GM12878 (cell line): ENCODE measurements at regions not wholly inside any gene's neighbourhood (a gene's known extent, or its start where the extent isn't known, plus 50 kb on each side); places are given as distances from the start of the nearest gene placed in this dataset.

Source experiments
- CBX3 ChIP-seq: fragments of 200-600 bp; sonication (generic); IDR thresholded peaks from 2 replicates; pipeline ENCODE4 v1.6.1; 2016; ENCODE audit warnings: low read depth, borderline replicate concordance
- POLR2AphosphoS5 ChIP-seq: IDR thresholded peaks from 2 replicates; pipeline ENCODE4 v1.6.1; 2011; ENCODE audit warnings: mild to moderate bottlenecking, low read length, inconsistent platforms
- SUZ12 ChIP-seq: fragments of 200-600 bp; sonication (generic); IDR thresholded peaks from one replicate; pipeline ENCODE4 v1.6.1; 2018; ENCODE audit warnings: antibody characterized with exemption, mild to moderate bottlenecking; ENCODE audit not compliant: unreplicated experiment
- TAF1 ChIP-seq: IDR thresholded peaks from 2 replicates; pipeline ENCODE4 v1.6.1; 2011; ENCODE audit warnings: mild to moderate bottlenecking, low read depth, low read length, borderline replicate concordance
- TF ChIP-seq, protein P1 (sequence below), 3 experiments: IDR thresholded peaks in 2 of 3; conservative IDR thresholded peaks in 1 of 3; 2 replicates each; pipeline ENCODE4 v1.5.1; 2011; ENCODE audit warnings: low read depth in 3 of 3, low read length in 3 of 3, mild to moderate bottlenecking in 3 of 3, control low read depth in 2 of 3, moderate library complexity in 2 of 3, inconsistent platforms in 1 of 3, mixed read lengths in 1 of 3; ENCODE audit not compliant: control insufficient read depth in 2 of 3, insufficient read depth in 1 of 3; ENCODE audit errors: extremely low read depth in 1 of 3
- TF ChIP-seq, protein P2 (sequence below): fragments of 450-650 bp; IDR thresholded peaks from 2 replicates; pipeline ENCODE4 v1.6.1; 2016; ENCODE audit warnings: mild to moderate bottlenecking
- TF ChIP-seq, protein P3 (sequence below): fragments of 450-650 bp; IDR thresholded peaks from 2 replicates; pipeline ENCODE4 v1.6.1; 2016; ENCODE audit warnings: mild to moderate bottlenecking, moderate library complexity, borderline replicate concordance

DNA sequence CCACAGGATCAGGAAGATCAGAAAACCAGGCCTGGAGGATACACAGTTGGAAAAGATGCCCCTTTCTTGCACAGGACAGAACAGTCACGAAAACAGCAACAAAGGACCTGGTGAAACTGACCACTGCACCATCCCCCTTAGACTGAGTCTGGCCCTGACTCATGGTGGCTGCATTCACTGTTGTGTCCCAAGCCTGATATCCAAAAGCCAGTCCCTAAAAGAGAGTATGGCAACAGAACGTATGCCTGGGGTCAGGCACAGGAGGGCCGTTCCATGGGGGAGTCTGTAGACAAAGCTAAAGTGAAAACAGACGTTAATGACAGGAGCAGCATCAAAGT, 301.1 kb upstream of the NBEA start:
- TF ChIP-seq SUZ12 (no peak), CBX3 (no peak), POLR2AphosphoS5 (no peak), TAF1 (no peak)
- TF ChIP-seq, protein P1, sequence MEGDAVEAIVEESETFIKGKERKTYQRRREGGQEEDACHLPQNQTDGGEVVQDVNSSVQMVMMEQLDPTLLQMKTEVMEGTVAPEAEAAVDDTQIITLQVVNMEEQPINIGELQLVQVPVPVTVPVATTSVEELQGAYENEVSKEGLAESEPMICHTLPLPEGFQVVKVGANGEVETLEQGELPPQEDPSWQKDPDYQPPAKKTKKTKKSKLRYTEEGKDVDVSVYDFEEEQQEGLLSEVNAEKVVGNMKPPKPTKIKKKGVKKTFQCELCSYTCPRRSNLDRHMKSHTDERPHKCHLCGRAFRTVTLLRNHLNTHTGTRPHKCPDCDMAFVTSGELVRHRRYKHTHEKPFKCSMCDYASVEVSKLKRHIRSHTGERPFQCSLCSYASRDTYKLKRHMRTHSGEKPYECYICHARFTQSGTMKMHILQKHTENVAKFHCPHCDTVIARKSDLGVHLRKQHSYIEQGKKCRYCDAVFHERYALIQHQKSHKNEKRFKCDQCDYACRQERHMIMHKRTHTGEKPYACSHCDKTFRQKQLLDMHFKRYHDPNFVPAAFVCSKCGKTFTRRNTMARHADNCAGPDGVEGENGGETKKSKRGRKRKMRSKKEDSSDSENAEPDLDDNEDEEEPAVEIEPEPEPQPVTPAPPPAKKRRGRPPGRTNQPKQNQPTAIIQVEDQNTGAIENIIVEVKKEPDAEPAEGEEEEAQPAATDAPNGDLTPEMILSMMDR (IDR thresholded peaks at IDR 0.05 in 2 of 3, conservative IDR thresholded peaks at IDR 0.05 in 1 of 3; ENCODE audit: control insufficient read depth in 2 of 3, extremely low read depth in 1 of 3, insufficient read depth in 1 of 3, low read depth in 3 of 3, low read length in 3 of 3): no peak
- TF ChIP-seq, protein P2, sequence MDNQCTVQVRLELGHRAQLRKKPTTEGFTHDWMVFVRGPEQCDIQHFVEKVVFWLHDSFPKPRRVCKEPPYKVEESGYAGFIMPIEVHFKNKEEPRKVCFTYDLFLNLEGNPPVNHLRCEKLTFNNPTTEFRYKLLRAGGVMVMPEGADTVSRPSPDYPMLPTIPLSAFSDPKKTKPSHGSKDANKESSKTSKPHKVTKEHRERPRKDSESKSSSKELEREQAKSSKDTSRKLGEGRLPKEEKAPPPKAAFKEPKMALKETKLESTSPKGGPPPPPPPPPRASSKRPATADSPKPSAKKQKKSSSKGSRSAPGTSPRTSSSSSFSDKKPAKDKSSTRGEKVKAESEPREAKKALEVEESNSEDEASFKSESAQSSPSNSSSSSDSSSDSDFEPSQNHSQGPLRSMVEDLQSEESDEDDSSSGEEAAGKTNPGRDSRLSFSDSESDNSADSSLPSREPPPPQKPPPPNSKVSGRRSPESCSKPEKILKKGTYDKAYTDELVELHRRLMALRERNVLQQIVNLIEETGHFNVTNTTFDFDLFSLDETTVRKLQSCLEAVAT: no peak
- TF ChIP-seq, protein P3, sequence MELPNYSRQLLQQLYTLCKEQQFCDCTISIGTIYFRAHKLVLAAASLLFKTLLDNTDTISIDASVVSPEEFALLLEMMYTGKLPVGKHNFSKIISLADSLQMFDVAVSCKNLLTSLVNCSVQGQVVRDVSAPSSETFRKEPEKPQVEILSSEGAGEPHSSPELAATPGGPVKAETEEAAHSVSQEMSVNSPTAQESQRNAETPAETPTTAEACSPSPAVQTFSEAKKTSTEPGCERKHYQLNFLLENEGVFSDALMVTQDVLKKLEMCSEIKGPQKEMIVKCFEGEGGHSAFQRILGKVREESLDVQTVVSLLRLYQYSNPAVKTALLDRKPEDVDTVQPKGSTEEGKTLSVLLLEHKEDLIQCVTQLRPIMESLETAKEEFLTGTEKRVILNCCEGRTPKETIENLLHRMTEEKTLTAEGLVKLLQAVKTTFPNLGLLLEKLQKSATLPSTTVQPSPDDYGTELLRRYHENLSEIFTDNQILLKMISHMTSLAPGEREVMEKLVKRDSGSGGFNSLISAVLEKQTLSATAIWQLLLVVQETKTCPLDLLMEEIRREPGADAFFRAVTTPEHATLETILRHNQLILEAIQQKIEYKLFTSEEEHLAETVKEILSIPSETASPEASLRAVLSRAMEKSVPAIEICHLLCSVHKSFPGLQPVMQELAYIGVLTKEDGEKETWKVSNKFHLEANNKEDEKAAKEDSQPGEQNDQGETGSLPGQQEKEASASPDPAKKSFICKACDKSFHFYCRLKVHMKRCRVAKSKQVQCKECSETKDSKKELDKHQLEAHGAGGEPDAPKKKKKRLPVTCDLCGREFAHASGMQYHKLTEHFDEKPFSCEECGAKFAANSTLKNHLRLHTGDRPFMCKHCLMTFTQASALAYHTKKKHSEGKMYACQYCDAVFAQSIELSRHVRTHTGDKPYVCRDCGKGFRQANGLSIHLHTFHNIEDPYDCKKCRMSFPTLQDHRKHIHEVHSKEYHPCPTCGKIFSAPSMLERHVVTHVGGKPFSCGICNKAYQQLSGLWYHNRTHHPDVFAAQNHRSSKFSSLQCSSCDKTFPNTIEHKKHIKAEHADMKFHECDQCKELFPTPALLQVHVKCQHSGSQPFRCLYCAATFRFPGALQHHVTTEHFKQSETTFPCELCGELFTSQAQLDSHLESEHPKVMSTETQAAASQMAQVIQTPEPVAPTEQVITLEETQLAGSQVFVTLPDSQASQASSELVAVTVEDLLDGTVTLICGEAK: no peak
